Fibroblast of skin of abdomen (primary cell): ENCODE measurements at regions not wholly inside any gene's neighbourhood (a gene's known extent, or its start where the extent isn't known, plus 50 kb on each side); places are given as distances from the start of the nearest gene placed in this dataset.

Experiments
- DNase-seq: peaks from one replicate; pipeline ENCODE4 v3.0.0-alpha.2; 2013

DNA sequence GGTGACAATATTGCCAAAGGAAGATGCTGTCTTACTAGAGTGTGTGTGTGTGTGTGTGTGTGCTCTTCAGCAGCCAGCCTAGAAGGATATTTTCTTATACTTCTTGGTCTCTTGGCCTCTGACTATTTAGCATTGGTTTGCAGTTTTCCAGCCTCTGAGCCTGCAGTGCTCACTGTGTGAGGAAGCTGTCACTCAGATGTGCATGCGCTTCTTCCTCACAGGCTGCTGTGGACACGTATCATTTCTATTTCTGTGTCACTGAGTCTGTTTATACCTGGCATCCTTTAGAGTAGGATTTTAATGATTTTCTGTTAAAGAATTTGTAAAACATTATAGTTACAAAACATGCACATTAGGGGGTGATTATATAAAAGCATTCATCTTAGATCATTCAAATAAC, 83.3 kb downstream of the ALDH8A1 start:
- DNase-seq = no peak

DNA sequence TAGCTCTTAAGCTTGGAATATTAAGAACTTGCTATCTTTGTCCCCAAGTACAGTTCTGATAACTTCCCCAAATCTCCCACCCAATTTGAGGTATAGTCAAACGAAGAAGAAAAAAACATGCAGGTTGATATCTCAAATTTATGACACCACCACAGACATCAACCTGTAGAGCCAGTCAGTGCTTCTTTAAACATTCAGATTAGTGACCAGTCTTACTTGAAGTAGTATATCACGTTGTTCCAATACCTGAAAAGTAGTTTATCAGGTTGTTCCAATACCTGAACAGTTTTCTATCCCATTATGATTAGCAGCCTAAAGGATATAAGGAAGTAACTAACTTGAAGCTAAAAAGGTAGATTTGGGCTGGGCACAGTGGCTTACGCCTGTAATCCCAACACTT, 85.3 kb downstream of the ALDH8A1 start:
- DNase-seq = no peak

DNA sequence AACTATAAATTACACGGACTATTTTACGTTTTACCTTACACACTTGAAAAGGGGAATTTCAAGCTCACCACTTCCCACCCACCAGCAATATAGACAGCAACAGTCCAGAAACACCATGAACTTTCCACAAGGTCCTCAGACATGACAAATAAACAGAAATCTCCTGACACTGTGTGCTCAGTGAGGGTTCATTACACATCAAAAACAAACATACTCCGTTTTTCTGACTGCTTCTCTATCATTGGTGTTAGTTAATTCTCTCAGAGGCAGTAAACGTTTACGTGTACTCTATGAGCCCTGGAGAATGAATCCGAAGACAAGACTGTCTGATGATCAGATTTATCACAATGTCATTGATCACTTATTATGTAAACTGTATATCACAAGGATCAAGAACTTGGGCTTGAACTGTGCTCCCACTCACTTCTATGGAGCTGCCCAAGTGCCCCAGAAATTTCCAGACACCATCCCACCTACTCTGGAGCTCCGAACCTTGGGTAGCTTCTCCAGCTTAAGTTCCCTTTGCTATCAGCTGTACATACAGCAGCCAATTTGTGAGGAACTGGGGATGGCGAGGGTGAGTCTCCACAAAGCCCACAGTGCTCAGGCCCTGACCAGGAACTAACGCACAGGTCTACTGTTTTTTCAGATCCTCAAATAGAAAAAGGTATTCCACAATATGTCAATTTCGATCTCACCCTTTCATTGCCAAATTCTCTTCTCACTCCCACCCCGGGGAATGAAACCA, 86.0 kb downstream of the ALDH8A1 start:
- no peak for DNase-seq

DNA sequence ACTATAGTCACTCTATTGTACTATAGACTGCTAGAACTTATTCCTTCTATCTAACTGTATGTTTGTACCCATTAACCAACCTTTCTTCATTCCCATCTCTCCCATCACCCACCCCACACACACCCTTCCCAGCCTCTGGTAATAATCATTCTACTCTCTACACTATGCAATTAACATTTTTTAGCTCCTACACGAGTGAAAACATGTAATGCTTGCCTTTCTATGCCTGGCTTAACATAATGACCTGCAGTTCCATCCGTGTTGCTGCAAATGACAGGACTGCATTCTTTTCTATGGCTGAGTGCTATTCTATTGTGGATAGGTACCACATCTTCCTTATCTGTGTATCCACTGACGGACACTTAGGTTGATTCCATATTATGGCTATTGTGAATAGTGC, 95.5 kb downstream of the ALDH8A1 start:
- DNase-seq = no peak

DNA sequence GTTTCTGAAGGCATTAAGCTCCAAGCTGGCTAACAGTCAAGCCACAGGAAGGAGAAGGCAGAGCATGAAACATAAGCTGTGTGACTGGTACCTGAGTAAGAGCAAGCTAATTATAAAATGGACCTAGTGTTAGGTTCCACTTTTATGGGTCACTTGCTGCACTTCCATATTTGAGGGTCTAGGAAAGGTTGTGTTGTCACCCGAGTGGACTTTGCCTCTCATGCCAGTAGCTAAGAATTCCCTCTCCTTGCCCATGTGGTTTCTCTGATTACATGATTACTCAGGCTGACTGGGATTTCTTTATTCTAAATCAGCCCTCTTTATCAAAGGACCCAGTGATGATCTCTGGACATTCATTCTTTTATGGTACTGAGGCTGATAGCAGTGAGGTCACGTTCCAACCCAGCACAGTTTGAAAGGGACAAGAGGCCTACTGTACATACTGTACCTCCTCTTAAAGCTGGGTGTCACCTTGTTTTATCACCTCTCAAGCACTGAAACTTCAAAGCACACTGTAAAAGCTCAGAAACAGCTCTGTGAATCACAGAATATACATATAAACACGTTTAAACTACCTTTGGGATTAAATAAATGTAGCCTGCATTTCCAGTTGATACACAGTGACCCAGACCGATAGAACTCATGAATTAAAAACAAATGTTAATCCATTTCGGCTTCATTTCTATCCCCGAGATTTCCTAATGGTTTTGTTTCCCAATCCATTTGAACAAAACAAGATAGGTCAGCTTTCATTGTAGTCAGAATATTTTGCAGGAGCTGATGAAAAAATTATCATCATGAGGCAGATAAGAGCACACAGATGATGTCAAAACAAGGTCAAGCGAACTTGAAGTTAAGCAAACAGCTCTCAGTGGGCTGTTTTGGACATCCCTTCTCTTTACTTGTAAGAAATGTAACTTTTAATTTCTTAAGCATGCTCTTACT, 96.5 kb downstream of the ALDH8A1 start:
- DNase-seq = peak; percentile 40

DNA sequence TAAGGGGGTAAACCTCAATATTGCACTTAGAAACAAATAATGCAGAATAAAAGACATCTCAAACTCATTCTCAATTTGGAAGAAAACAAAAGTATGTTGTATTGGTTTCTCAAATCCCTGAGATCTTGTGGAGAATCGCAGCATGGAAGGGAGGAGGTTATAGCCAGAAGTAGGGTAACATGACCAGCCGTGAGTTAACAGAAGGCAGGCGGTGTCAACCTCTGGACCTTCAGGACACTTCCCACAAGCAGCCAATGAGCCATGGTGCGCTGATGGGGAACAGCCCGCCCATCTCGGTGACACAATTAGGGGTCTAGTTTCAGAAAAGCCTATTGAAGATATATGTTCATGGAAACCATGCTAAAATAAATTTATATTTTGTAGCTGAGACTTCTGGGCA, 98.4 kb downstream of the ALDH8A1 start:
- no peak for DNase-seq

DNA sequence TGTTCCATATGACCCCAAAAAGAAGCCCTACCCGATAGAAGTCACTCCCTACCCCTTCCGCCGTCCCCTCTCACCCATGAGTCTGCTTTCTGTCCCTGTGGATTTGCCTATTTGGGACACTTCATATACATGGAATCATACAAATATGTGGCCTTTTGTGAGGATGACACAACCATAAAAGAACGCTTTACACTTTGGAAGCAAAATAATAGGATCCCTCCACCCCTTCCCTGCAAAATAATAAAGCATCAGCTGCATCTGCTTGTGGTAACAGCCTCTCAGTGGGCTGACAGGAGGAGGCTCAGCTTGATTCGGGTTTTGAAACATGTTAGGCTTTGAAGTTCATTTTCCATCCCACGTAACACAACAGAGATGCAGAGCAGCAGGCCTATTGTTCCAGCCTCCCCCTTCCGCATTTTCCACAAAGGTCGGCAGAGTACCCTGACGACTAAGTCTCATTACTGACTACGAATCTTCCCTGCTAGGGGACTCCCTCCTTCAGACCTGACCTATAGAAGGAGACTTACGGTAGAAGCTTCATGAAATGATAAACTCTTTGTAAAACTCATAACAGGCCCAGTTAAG, 99.1 kb downstream of the ALDH8A1 start:
- peak; percentile 65 for DNase-seq

DNA sequence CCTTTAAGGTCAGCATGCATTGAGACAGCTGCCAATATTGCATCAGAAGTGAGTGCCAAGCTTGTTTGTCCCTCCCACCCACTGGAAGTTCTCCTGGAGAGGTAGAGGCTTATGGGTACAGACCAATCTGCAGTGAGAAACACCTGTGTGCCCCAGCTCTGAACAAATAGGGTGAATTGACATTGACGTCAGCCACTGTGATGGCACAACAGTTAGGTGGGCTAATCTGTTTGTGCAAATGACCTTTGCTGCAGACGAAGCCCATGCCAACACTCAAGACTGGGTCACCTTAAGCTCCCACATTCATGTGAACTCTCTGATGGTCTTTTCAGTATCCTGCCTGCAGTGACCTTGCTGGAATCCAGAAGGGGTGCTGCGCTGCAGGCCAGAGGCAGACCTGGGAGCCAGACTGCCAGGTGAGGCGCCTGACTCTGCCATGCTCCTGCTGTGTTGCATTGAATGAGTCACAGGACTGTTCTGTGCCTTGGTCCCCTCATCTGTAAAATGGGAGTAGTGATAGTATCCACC, 99.9 kb downstream of the ALDH8A1 start:
- DNase-seq = no peak

DNA sequence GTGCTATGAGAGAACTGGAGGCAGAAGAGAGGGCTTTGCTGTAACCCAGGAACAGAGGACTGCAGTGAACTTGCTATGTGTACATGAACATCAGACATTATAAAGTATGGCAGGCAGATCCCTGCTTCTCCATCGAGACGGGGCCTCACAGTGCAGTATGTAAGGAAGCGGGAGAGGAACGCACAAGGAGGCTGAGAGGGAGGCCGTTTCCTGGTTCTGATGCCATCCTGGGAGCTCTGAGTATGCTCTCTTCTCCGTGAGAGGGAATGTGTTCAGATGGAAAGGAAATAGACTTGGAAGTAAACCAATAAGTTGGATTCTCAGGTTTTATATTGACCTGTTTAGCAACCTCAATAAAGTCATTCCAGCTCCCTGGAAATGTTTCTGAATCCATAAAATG, 101.8 kb downstream of the ALDH8A1 start:
- no peak for DNase-seq

DNA sequence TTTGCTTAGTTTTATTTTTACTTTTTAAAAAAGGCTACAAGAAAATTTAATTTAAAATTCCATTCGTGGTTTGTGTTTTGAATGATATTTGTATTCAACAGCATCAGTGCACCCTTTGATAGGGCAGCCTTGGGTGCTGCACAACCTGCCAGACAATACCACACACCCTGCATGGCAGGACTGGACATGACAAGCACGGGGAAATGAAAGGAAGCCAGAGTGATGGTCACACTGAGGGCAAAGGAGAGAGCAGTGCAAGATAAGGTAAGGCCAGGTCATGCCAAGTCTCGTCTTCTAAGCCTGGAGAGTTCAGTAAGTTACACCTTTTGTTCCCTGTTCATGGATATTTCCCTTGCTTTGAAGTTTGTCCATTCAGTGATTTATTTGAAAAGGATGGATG, 103.0 kb downstream of the ALDH8A1 start:
- no peak for DNase-seq

DNA sequence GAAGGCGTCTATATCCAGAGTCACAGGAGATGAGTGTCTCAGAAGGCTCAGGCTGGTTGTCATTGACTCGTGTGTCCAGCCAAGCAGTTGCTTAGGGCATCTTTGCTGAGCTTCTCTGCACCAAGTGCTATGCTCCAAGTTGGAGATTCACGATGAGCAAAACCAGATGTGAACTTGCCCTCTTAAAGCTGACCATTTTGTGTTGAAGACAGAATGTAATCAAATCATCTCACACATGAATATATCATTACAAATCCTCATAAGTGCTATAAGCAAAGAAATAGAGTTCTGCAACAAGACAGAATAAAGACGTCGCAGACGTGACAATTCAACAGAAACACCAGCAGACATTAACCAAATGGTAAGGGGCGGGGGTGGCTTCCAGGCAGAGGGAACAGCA, 103.9 kb downstream of the ALDH8A1 start:
- DNase-seq = no peak

DNA sequence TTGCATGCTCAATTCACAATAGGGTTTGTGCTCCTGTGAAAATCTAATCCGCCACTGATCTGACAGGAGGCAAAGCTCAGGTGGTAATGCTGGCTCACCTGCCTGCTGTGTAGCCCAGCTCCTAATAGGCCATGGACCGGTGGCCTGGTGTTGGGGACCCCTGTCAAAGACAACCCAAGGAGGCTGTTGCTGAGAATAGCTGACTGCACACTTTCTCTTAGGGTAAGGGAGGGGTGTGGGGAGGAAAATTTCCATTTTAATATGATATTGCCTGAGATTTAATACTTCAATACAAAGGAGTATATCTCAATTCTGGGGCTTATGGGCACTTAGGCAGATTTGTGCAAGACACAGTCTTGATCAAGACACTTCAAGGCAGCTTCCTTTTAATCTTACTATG, 105.8 kb downstream of the ALDH8A1 start:
- DNase-seq = no peak

DNA sequence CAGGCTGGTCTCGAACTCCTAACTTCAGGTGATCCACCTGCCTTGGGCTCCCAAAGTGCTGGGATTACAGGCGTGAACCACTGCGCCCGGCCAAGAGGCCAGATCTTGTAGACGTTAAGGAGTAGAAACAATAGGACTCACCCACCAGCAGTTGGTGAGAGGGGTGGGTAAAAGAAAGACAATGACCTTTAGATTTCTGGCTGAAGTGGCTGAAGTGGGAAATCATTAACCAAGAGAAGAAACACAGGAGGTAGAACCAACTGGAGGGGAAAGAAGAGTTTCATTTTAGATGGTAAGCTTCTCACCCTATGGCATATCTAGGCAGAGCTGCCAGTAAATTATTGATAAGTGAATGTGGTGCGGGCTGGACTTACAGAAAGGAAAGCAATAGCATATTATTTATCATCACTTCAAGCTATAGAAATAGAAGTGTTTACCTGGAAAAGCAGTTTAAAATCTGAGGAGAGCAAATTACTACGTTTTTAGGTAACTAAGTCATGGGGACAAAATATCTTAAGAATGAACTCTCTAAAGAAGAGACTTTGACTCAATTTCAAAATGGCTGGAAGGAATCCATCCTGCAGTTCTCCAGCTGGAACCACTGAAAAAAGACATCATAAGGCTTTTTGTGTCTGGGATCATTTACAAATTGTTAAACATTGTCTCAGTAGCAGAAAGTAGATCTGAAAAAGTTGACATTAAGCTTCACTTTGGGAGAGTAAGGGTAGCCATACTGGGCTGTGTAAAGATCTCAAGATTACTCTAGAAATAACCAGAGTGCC, 109.6 kb downstream of the ALDH8A1 start:
- no peak for DNase-seq

DNA sequence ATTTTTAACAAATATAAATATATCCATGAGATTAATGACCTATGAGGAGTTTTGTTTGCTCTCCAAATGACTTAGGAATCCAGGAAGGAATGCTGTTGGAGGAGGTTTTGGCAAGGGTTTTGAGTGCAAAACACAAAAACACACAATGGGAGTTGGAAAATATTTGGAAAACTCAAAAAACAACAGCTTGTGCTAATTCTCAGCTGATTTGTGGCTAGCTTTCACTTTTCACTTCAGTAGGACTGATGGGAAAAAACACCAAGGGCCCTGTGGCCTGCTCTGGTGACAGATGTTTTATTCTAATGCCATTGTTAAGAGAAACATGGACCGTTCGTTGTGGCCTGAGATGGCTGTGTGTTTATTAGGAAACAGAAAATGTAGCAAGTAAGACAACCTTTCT, 113.9 kb downstream of the ALDH8A1 start:
- peak; percentile 34 for DNase-seq

DNA sequence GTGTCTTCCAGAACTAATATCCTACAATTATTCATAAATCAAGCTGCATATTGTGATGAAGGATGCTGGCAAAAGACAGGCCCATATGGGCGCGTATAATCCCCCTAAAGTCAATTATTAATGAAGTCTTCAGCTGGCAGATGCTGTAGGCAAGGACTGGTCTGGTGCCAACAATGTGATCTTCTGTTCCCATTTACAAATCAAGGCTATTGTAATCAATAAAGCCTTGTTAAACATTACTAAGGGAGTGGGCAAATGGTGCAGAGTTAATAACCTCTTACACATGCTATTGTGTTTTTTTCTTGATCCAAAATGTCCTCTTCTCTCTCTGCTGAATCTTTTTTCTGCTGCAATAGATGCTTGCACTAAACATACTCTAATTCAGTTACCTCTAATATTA, 119.0 kb downstream of the ALDH8A1 start:
- no peak for DNase-seq

DNA sequence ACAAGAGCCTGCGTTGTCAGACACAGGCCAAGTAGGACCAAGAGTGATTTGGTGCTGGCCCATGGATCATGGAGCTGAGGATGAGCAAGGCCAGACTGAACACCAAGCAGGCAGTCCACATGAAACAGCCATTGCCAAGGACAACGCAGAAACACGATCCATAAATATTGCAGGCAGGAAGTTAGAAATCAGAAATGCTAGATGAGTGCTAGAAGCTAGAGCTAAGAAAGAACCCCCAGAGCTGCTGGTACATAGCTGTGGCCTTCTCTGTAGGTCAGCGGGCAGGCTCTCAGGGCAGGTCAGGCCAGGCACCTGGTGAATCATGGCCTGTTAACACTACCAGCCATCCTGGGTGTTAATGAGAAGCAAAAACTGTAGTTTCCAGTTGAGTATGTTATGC, 119.7 kb downstream of the ALDH8A1 start:
- DNase-seq = no peak

DNA sequence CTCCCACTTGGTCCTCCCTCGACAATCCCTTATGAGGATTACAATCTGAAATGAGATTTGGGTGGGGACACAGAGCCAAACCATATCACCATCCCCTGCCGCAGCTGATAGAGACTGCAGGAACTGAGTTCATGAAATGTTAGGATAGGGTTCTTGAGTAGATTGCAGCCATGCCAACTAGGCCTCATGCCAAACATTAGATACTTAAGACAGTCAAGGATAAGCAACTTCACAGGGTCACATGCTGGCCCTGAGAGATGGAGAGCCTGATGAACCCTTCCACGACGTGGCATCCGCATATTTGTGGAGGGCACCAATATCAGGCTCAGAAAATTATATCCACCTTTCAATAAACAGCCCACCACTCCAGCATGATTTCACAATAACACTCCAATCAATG, 121.3 kb downstream of the ALDH8A1 start:
- no peak for DNase-seq

DNA sequence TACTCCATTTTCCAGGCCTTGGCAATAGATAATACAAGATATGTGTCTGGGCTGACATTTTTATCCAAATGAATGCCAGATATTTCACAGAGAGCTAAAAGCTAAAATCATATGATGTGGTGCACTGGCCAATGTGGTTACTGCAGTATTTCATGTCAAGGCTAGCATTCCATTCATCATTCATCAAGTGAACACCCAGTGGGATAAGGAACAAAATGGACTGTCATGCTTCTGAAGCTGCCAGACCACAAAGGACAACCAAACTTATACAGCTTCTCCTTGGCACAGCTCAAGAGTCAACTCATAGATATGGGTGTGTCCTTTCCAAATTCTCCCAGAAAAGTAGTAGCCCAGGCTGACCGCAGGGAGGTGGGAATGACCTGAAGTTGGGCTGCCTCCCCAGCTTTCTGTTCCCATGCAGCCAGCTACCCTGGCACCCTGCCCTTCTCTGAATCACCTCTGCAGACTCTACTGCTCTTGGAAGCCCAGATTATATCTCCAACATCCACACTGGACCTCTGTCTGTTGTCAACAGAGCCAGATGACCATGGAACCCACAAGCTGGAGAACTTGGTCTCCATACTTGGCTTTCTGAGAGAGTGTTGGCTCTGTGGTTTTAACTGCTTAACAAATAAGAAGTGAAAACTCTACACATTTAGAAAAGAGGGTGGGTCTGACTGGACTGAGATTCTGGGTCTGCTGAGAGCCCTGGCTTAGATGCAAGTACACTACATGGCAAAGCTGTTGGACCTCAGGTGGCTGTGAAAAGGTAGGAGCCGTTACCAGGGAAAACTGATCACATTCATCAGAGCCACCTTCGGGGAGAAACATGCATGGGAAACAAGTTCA, 122.8 kb downstream of the ALDH8A1 start:
- DNase-seq = peak; percentile 98

DNA sequence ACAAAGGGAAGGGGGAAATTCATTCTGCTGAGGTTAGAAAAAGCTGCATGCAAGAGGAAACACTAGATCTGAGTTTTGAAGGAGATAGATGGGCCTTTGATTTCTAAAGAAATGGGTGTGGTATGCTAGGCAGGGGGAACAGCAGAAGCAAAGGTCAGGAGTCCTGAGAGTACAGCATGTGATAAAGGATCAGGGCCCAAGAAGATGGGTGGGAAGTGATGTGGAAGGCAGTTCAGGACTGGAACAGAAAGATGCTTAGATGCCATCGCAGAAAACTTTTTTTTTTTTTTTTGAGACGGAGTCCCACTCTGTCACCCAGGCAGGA, 126.2 kb downstream of the ALDH8A1 start:
- DNase-seq = no peak

DNA sequence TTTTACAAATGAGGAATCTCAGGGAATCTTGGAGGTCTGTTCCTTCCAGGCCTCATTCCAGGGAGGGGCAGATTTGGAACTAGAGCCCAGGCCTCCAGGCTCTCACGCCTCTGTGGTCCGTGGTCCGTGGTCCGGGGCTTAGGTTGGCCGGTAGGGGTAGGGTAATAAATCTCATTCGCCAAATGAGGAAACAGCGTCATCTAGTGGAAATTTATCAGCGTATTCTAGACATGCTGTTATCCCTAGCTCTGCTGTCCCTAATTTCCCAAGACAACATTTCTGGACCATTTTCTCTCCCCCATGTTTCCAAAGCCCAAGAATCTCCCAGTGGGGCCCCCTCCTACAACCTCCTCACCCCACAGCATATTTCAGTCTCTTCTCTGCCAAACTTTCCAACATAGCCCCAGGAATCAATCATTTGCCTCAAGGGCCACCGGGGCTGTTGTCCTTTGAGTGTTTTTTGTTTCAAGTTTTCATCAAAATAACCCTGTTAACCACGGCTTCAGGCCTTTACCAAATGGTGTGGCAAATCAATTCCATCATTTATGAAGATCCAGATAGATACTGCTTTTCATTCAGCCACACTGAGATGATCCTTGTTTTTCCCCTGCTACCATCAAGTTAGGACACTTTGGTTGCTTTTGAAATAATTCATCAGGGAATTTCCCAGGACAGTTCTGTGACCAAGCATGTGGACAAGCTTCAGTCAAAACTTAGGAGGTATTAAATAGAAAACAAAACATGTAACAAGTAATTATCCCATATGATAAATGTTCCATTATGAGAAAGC, 126.8 kb downstream of the ALDH8A1 start:
- peak; percentile 84 for DNase-seq
